ENCODE measurements at regions not wholly inside any gene's neighbourhood (a gene's known extent, or its start where the extent isn't known, plus 50 kb on each side); places are given as distances from the start of the nearest gene placed in this dataset.

GRCh38 chr12:22978962-22979361 is 354.0 kb downstream of the ETNK1 start:
- Histone ChIP-seq H3K4me3 (ENCODE audit: low read depth, low read length) (no peak overlapping the region), H3K27me3 (ENCODE audit: control insufficient read depth, insufficient read depth, low read length) (no peaks in the 10 kb centered on the region), H3K36me3 (ENCODE audit: control insufficient read depth, insufficient read depth, low read length) (no peaks in the 10 kb centered on the region)
- TF ChIP-seq CTCF (IDR thresholded peaks at IDR 0.05; ENCODE audit: insufficient read depth, low read length, poor library complexity, severe bottlenecking), result no peak
- peak; percentile 80 for DNase-seq (ENCODE audit: low read depth)

- no peak overlapping the region for H3K4me3 ChIP-seq (ENCODE audit: low read depth, low read length)
- TF ChIP-seq CTCF (IDR thresholded peaks at IDR 0.05; ENCODE audit: insufficient read depth, low read length, poor library complexity, severe bottlenecking), result no peak
- no peaks in the 10 kb centered on the region for H3K27me3 ChIP-seq (ENCODE audit: control insufficient read depth, insufficient read depth, low read length)
- no peak for DNase-seq (ENCODE audit: low read depth)
- no peaks in the 10 kb centered on the region for H3K36me3 ChIP-seq (ENCODE audit: control insufficient read depth, insufficient read depth, low read length)
These were observed 355.0 kb downstream of the ETNK1 start for GRCh38 chr12:22979854-22980469.

GRCh38 chr12:22981711-22982110 is 356.7 kb downstream of the ETNK1 start:
- TF ChIP-seq CTCF (IDR thresholded peaks at IDR 0.05; ENCODE audit: insufficient read depth, low read length, poor library complexity, severe bottlenecking), result no peak
- no peak for DNase-seq (ENCODE audit: low read depth)
- no peak overlapping the region for H3K4me3 ChIP-seq (ENCODE audit: low read depth, low read length)
- H3K27me3 ChIP-seq (ENCODE audit: control insufficient read depth, insufficient read depth, low read length), result no peaks in the 10 kb centered on the region
- H3K36me3 ChIP-seq (ENCODE audit: control insufficient read depth, insufficient read depth, low read length), result no peaks in the 10 kb centered on the region

- no peak for DNase-seq (ENCODE audit: low read depth)
- Histone ChIP-seq H3K4me3 (ENCODE audit: low read depth, low read length) (no peak overlapping the region), H3K36me3 (ENCODE audit: control insufficient read depth, insufficient read depth, low read length) (no peaks in the 10 kb centered on the region), H3K27me3 (ENCODE audit: control insufficient read depth, insufficient read depth, low read length) (no peaks in the 10 kb centered on the region)
- no peak for TF ChIP-seq CTCF (IDR thresholded peaks at IDR 0.05; ENCODE audit: insufficient read depth, low read length, poor library complexity, severe bottlenecking)
These were observed 357.7 kb downstream of the ETNK1 start for GRCh38 chr12:22982635-22983034.

GRCh38 chr12:22986997-22987396 is 362.0 kb downstream of the ETNK1 start:
- Histone ChIP-seq H3K4me3 (ENCODE audit: low read depth, low read length) (no peak overlapping the region), H3K27me3 (ENCODE audit: control insufficient read depth, insufficient read depth, low read length) (no peaks in the 10 kb centered on the region), H3K36me3 (ENCODE audit: control insufficient read depth, insufficient read depth, low read length) (no peaks in the 10 kb centered on the region)
- no peak for TF ChIP-seq CTCF (IDR thresholded peaks at IDR 0.05; ENCODE audit: insufficient read depth, low read length, poor library complexity, severe bottlenecking)
- DNase-seq (ENCODE audit: low read depth), result no peak

- TF ChIP-seq CTCF (IDR thresholded peaks at IDR 0.05; ENCODE audit: insufficient read depth, low read length, poor library complexity, severe bottlenecking), result no peak
These were observed 365.5 kb downstream of the ETNK1 start for GRCh38 chr12:22990501-22990900.

More at GRCh38 chr12:22990501-22990900, 365.5 kb downstream of the ETNK1 start:
- no peaks in the 10 kb centered on the region for H3K36me3 ChIP-seq (ENCODE audit: control insufficient read depth, insufficient read depth, low read length)
- no peak for DNase-seq (ENCODE audit: low read depth)
- H3K27me3 ChIP-seq (ENCODE audit: control insufficient read depth, insufficient read depth, low read length), result no peaks in the 10 kb centered on the region
- H3K4me3 ChIP-seq (ENCODE audit: low read depth, low read length), result no peak overlapping the region

Data from kidney epithelial cell (primary cell).